H1 (cell line): ENCODE measurements at regions not wholly inside any gene's neighbourhood (a gene's known extent, or its start where the extent isn't known, plus 50 kb on each side); places are given as distances from the start of the nearest gene placed in this dataset.

Experiments used
- CTCF ChIA-PET: fragments of 300-600 bp; sonication (Branson Sonifier 250); formaldehyde crosslinking; loops from one replicate; lab custom pipeline; 2021; ENCODE audit not compliant: partially characterized antibody; lab: Charles Lee
- POLR2A ChIA-PET: fragments of 300-600 bp; sonication (Branson Sonifier 250); formaldehyde crosslinking; loops from one replicate; lab custom pipeline; 2021; ENCODE audit warnings: inconsistent platforms; ENCODE audit not compliant: partially characterized antibody; lab: Charles Lee
- DNase-seq, 2 experiments: peaks; one replicate each; pipeline versions ENCODE4 v3.0.0 to v3.0.0-alpha.2; 2010 to 2022; ENCODE audit warnings: low spot score in 2 of 2, low read depth in 1 of 2, mixed read lengths in 1 of 2
- FAIRE-seq: peaks from 2 replicates; lab custom pipeline; 2011; peaks lifted over from hg19 to GRCh38; lab: Jason Lieb, UNC
- H2AFZ ChIP-seq: 2 replicates; pipeline ENCODE4 v1.8.1; 2012; ENCODE audit warnings: low read length, inconsistent platforms
- H2AK5ac ChIP-seq: 2 replicates; pipeline ENCODE4 v1.6.1; 2013; ENCODE audit warnings: low read depth, low read length
- H2BK120ac ChIP-seq: replicated peaks from 2 replicates; pipeline ENCODE3; 2013; ENCODE audit warnings: low read depth, low read length, inconsistent platforms
- H2BK12ac ChIP-seq: 2 replicates; pipeline ENCODE4 v1.6.1; 2013; ENCODE audit warnings: low read depth, low read length
- H2BK15ac ChIP-seq: 2 replicates; pipeline ENCODE4 v1.6.1; 2013; ENCODE audit warnings: low read length
- H2BK20ac ChIP-seq: 2 replicates; pipeline ENCODE4 v1.6.1; 2013; ENCODE audit warnings: low read length
- H2BK5ac ChIP-seq: 2 replicates; pipeline ENCODE4 v1.6.1; 2013; ENCODE audit warnings: low read depth, low read length
- H3K14ac ChIP-seq: 2 replicates; pipeline ENCODE4 v1.6.1; 2013; ENCODE audit warnings: inconsistent platforms; ENCODE audit not compliant: insufficient read length
- H3K18ac ChIP-seq: 2 replicates; pipeline ENCODE4 v1.6.1; 2013; ENCODE audit warnings: low read length; ENCODE audit errors: extremely low read depth
- H3K23ac ChIP-seq: 2 replicates; pipeline ENCODE4 v1.6.1; 2013; ENCODE audit warnings: inconsistent platforms; ENCODE audit not compliant: insufficient read length
- H3K23me2 ChIP-seq: 2 replicates; pipeline ENCODE4 v1.6.1; 2013; ENCODE audit warnings: low read depth, low read length
- H3K27ac ChIP-seq: 2 replicates; pipeline ENCODE4 v1.6.1; 2011; ENCODE audit warnings: low read depth, low read length, inconsistent platforms
- H3K27me3 ChIP-seq, 4 experiments: replicated peaks in 1 of 4; 1 replicate in 1 of 4; 2 replicates in 3 of 4; pipeline versions ENCODE4 v1.6.1 to v1.8.1; 2011 to 2013; ENCODE audit warnings: low read length in 3 of 4, mild to moderate bottlenecking in 3 of 4, inconsistent platforms in 2 of 4, mixed read lengths in 2 of 4, moderate library complexity in 1 of 4; ENCODE audit not compliant: control insufficient read depth in 3 of 4, insufficient read depth in 3 of 4; ENCODE audit errors: extremely low read depth in 1 of 4
- H3K36me3 ChIP-seq, 4 experiments: 2 replicates each; pipeline versions ENCODE4 v1.6.1 to v1.8.1; 2011 to 2013; ENCODE audit warnings: mild to moderate bottlenecking in 4 of 4, low read length in 3 of 4, moderate library complexity in 2 of 4, control low read depth in 1 of 4, inconsistent platforms in 1 of 4; ENCODE audit not compliant: insufficient read depth in 4 of 4, control insufficient read depth in 2 of 4
- H3K4ac ChIP-seq: replicated peaks from 2 replicates; pipeline ENCODE3; 2013; ENCODE audit warnings: low read length, low read depth, mixed read lengths, inconsistent platforms; ENCODE audit not compliant: insufficient read length
- H3K4me1 ChIP-seq, 4 experiments: replicated peaks in 1 of 4; 1 replicate in 1 of 4; 2 replicates in 3 of 4; pipeline versions ENCODE4 v1.6.1 to v1.8.1; 2011 to 2013; ENCODE audit warnings: low read length in 3 of 4, inconsistent platforms in 2 of 4, mixed read lengths in 1 of 4; ENCODE audit not compliant: insufficient read depth in 4 of 4, control insufficient read depth in 3 of 4
- H3K4me2 ChIP-seq, 2 experiments: 2 replicates each; pipeline versions ENCODE4 v1.6.1 to v1.8.1; 2011 to 2013; ENCODE audit warnings: low read depth in 2 of 2, low read length in 2 of 2, control low read depth in 1 of 2, inconsistent platforms in 1 of 2, mild to moderate bottlenecking in 1 of 2; ENCODE audit not compliant: insufficient read depth in 1 of 2
- H3K4me3 ChIP-seq, 4 experiments: fragments of 200-600, 300-600 bp in 1 of 4; sonication (generic), shearing (Covaris generic), sonication (Bioruptor Twin) in 1 of 4; 2 replicates each; pipeline versions ENCODE4 v1.5.1 to v1.8.1; 2011 to 2016; ENCODE audit warnings: low read length in 4 of 4, low read depth in 3 of 4, control low read depth in 2 of 4, inconsistent platforms in 2 of 4, mild to moderate bottlenecking in 2 of 4, mixed read lengths in 1 of 4, moderate library complexity in 1 of 4; ENCODE audit not compliant: insufficient read depth in 2 of 4; ENCODE audit errors: extremely low read depth in 1 of 4
- H3K56ac ChIP-seq: replicated peaks from 2 replicates; pipeline ENCODE3; 2013; ENCODE audit warnings: low read depth, mild to moderate bottlenecking, mixed read lengths, low read length, inconsistent platforms; ENCODE audit not compliant: insufficient read length
- H3K79me1 ChIP-seq: 2 replicates; pipeline ENCODE4 v1.6.1; 2013; ENCODE audit warnings: low read depth, low read length, control low read depth
- H3K79me2 ChIP-seq, 2 experiments: 2 replicates each; pipeline versions ENCODE4 v1.6.1 to v1.8.1; 2012 to 2013; ENCODE audit warnings: low read length in 2 of 2, mild to moderate bottlenecking in 2 of 2, inconsistent platforms in 1 of 2; ENCODE audit not compliant: insufficient read depth in 2 of 2, control insufficient read depth in 1 of 2
- H3K9ac ChIP-seq, 4 experiments: replicated peaks in 1 of 4; 1 replicate in 1 of 4; 2 replicates in 3 of 4; pipeline versions ENCODE4 v1.6.1 to v1.8.1; 2011 to 2013; ENCODE audit warnings: low read depth in 3 of 4, low read length in 3 of 4, control low read depth in 2 of 4, mild to moderate bottlenecking in 2 of 4, moderate library complexity in 2 of 4, inconsistent platforms in 1 of 4; ENCODE audit errors: extremely low read depth in 1 of 4
- H3K9me3 ChIP-seq, 2 experiments: 2 replicates each; pipeline versions ENCODE4 v1.6.1 to v1.8.1; 2012 to 2013; ENCODE audit warnings: mild to moderate bottlenecking in 2 of 2, moderate library complexity in 2 of 2, control low read depth in 1 of 2, inconsistent platforms in 1 of 2, low read depth in 1 of 2, low read length in 1 of 2, mixed read lengths in 1 of 2; ENCODE audit not compliant: insufficient read depth in 2 of 2
- H4K20me1 ChIP-seq, 2 experiments: replicated peaks in 1 of 2; 2 replicates each; pipeline versions ENCODE3 to v1.8.1; 2011 to 2013; ENCODE audit warnings: inconsistent platforms in 2 of 2, low read length in 2 of 2, mild to moderate bottlenecking in 1 of 2; ENCODE audit not compliant: insufficient read depth in 2 of 2, control insufficient read depth in 1 of 2
- H4K5ac ChIP-seq: 2 replicates; pipeline ENCODE4 v1.6.1; 2013; ENCODE audit warnings: low read length, low read depth, mixed read lengths, inconsistent platforms; ENCODE audit not compliant: insufficient read length
- H4K8ac ChIP-seq: 2 replicates; pipeline ENCODE4 v1.8.0; 2013; ENCODE audit warnings: mild to moderate bottlenecking, moderate library complexity, low read length, inconsistent platforms; ENCODE audit not compliant: insufficient read depth; ENCODE audit errors: extremely low read depth
- H4K91ac ChIP-seq: replicated peaks from 2 replicates; pipeline ENCODE3; 2013; ENCODE audit warnings: low read length, mixed read lengths, inconsistent platforms; ENCODE audit not compliant: insufficient read length
- ATF3 ChIP-seq: IDR thresholded peaks from 2 replicates; pipeline ENCODE4 v1.6.1; 2011; ENCODE audit warnings: low read depth, mild to moderate bottlenecking, low read length; ENCODE audit not compliant: insufficient read depth
- CEBPB ChIP-seq: IDR thresholded peaks from 2 replicates; pipeline ENCODE4 v1.6.1; 2012; ENCODE audit warnings: low read depth, low read length
- CHD1 ChIP-seq: IDR thresholded peaks from 2 replicates; pipeline ENCODE4 v1.6.1; 2012; ENCODE audit warnings: low read depth, low read length, improper control_type of control experiment
- EP300 ChIP-seq, 2 experiments: IDR thresholded peaks; 1 replicate in 1 of 2; 2 replicates in 1 of 2; pipeline ENCODE4 v1.6.1; 2011 to 2012; ENCODE audit warnings: low read depth in 2 of 2, low read length in 2 of 2, mild to moderate bottlenecking in 2 of 2, borderline replicate concordance in 1 of 2, inconsistent platforms in 1 of 2, moderate library complexity in 1 of 2
- RFX5 ChIP-seq: IDR thresholded peaks from 2 replicates; pipeline ENCODE4 v1.6.1; 2011; ENCODE audit warnings: low read depth, low read length, improper control_type of control experiment, borderline replicate concordance
- SP1 ChIP-seq: IDR thresholded peaks from 2 replicates; pipeline ENCODE4 v1.6.1; 2011; ENCODE audit warnings: low read depth, low read length
- WGBS, 2 experiments: shearing (Covaris generic) in 1 of 2; methylation state at CpG; one replicate each; pipeline versions ENCODE4 v1.1.6 to v1.1.7; 2013 to 2015; ENCODE audit warnings: low lambda C conversion rate in 2 of 2, mixed read lengths in 2 of 2, inconsistent platforms in 1 of 2, low coverage in 1 of 2, missing lambda C conversion rate in 1 of 2; ENCODE audit not compliant: insufficient replicate concordance in 2 of 2, insufficient coverage in 1 of 2, insufficient read length in 1 of 2; ENCODE audit errors: extremely low coverage in 1 of 2, missing lambda C conversion rate in 1 of 2; 5-methylcytosine and 5-hydroxymethylcytosine counted together

GRCh38 chr7:45501791-45502190 is 72.4 kb upstream of the ADCY1 start:
- FAIRE-seq (no peak), DNase-seq (no peak)
- ChIA-PET POLR2A (no interaction called here), CTCF (no interaction called here)
- Histone ChIP-seq H4K5ac (no peak overlapping the region), H2BK20ac (no peak overlapping the region), H3K27me3 (no peaks in the 10 kb centered on the region), H3K9ac (no peak overlapping the region), H3K79me1 (no peaks in the 10 kb centered on the region), H4K91ac (no peak overlapping the region), H3K79me2 (no peaks in the 10 kb centered on the region), H3K18ac (no peak overlapping the region), H3K23me2 (peaks cover 3% of the 10 kb centered on the region; the same call in 1 of the 2 replicates), H3K27ac (no peak overlapping the region), H3K4me3 (no peak overlapping the region; a peak in 1 of 8 replicates), H3K36me3 (no peaks in the 10 kb centered on the region; a peak in 1 of 8 replicates), H4K20me1 (no peaks in the 10 kb centered on the region), H2BK120ac (no peak overlapping the region), H3K14ac (no peak overlapping the region), H2BK15ac (no peak overlapping the region), H2AK5ac (no peak overlapping the region), H3K9me3 (peaks cover 13 to 22% of the 10 kb centered on the region in 2 experiments), H3K4me2 (no peak overlapping the region; a peak in 1 of 4 replicates), H3K23ac (no peak overlapping the region), H2BK5ac (no peak overlapping the region), H3K56ac (no peak overlapping the region), H2AFZ (no peak overlapping the region), H4K8ac (no peak overlapping the region), H3K4me1 (peaks cover 0 to 16% (median 5%) of the 10 kb centered on the region in 4 experiments; a peak in 4 of 7 replicates), H3K4ac (no peak overlapping the region), H2BK12ac (no peak overlapping the region)
- WGBS, 2 experiments: 77% methylated on average over 2 of the region's 2 CpGs; no CpG with 5 or more reads in 1 of the 2 experiments
- TF ChIP-seq CEBPB (no peak), RFX5 (no peak), SP1 (no peak), CHD1 (no peak), EP300 (IDR thresholded peaks at IDR 0.05; ENCODE audit: borderline replicate concordance in 1 of 2, low read depth in 2 of 2, low read length in 2 of 2) (no peak), ATF3 (no peak)
